22Rv1 (cell line): ENCODE measurements at regions not wholly inside any gene's neighbourhood (a gene's known extent, or its start where the extent isn't known, plus 50 kb on each side); places are given as distances from the start of the nearest gene placed in this dataset.

Experiments used
- CTCF ChIP-seq: fragments of 450-650 bp; IDR thresholded peaks from 2 replicates; pipeline ENCODE4 v1.5.1; 2017; ENCODE audit warnings: mild to moderate bottlenecking
- ZFX ChIP-seq: fragments of 450-650 bp; IDR thresholded peaks from 2 replicates; pipeline ENCODE4 v1.6.1; 2017; ENCODE audit warnings: antibody characterized with exemption, borderline replicate concordance

- TF ChIP-seq CTCF (no peak), ZFX (no peak)
Measured at GRCh38 chr4:72933029-72933428, 136.5 kb downstream of the COX18 start.
